ENCODE measurements at regions not wholly inside any gene's neighbourhood (a gene's known extent, or its start where the extent isn't known, plus 50 kb on each side); places are given as distances from the start of the nearest gene placed in this dataset.

GRCh38 chr9:108535526-108535925 lies 320.3 kb downstream of the ACTL7B start:
- Histone ChIP-seq H3K36me3 (ENCODE audit: control insufficient read depth, low read length) (no peaks in the 10 kb centered on the region), H4K20me1 (ENCODE audit: control insufficient read depth, insufficient read depth, low read depth, low read length) (no peaks in the 10 kb centered on the region), H3K27me3 (ENCODE audit: control insufficient read depth, low read length) (no peaks in the 10 kb centered on the region), H3K27ac (ENCODE audit: low read depth, low read length) (no peak overlapping the region), H3K4me3 (ENCODE audit: low read length) (no peak overlapping the region), H3K79me2 (ENCODE audit: control insufficient read depth, low read length) (no peaks in the 10 kb centered on the region), H3K9me3 (ENCODE audit: control insufficient read depth, insufficient read depth, low read length) (no peaks in the 10 kb centered on the region), H3K9me2 (replicated peaks; ENCODE audit: control insufficient read depth, low read length) (no peaks in the 10 kb centered on the region), H3K4me2 (ENCODE audit: low read length) (no peak overlapping the region), H3K4me1 (ENCODE audit: control insufficient read depth, low read length) (no peaks in the 10 kb centered on the region), H3F3A (ENCODE audit: control insufficient read depth, insufficient read depth) (no peaks in the 10 kb centered on the region)
- TF ChIP-seq EZH2phosphoT487 (IDR thresholded peaks at IDR 0.05; ENCODE audit: borderline replicate concordance, low read length) (no peak), CTCF (IDR thresholded peaks at IDR 0.05; ENCODE audit: low read depth, low read length, poor library complexity, severe bottlenecking) (peak; percentile 71)

GRCh38 chr9:108534741-108535140 lies 321.0 kb downstream of the ACTL7B start:
- H3F3A ChIP-seq (ENCODE audit: control insufficient read depth, insufficient read depth): no peaks in the 10 kb centered on the region
- H3K27me3 ChIP-seq (ENCODE audit: control insufficient read depth, low read length): no peaks in the 10 kb centered on the region
- TF ChIP-seq CTCF (IDR thresholded peaks at IDR 0.05; ENCODE audit: low read depth, low read length, poor library complexity, severe bottlenecking): no peak
- TF ChIP-seq EZH2phosphoT487 (IDR thresholded peaks at IDR 0.05; ENCODE audit: borderline replicate concordance, low read length): no peak
- H3K27ac ChIP-seq (ENCODE audit: low read depth, low read length): no peak overlapping the region
- H3K4me1 ChIP-seq (ENCODE audit: control insufficient read depth, low read length): no peaks in the 10 kb centered on the region
- H3K4me2 ChIP-seq (ENCODE audit: low read length): no peak overlapping the region
- no peaks in the 10 kb centered on the region for H3K79me2 ChIP-seq (ENCODE audit: control insufficient read depth, low read length)
- H3K36me3 ChIP-seq (ENCODE audit: control insufficient read depth, low read length): no peaks in the 10 kb centered on the region
- no peaks in the 10 kb centered on the region for H3K9me2 ChIP-seq (replicated peaks; ENCODE audit: control insufficient read depth, low read length)
- H3K9me3 ChIP-seq (ENCODE audit: control insufficient read depth, insufficient read depth, low read length): no peaks in the 10 kb centered on the region
- no peaks in the 10 kb centered on the region for H4K20me1 ChIP-seq (ENCODE audit: control insufficient read depth, insufficient read depth, low read depth, low read length)
- H3K4me3 ChIP-seq (ENCODE audit: low read length): no peak overlapping the region

GRCh38 chr9:108530141-108530540 lies 325.6 kb downstream of the ACTL7B start:
- no peak overlapping the region for H3K27ac ChIP-seq (ENCODE audit: low read depth, low read length)
- H3K4me2 ChIP-seq (ENCODE audit: low read length): no peak overlapping the region
- H4K20me1 ChIP-seq (ENCODE audit: control insufficient read depth, insufficient read depth, low read depth, low read length): no peaks in the 10 kb centered on the region
- H3K4me1 ChIP-seq (ENCODE audit: control insufficient read depth, low read length): no peaks in the 10 kb centered on the region
- no peaks in the 10 kb centered on the region for H3K9me3 ChIP-seq (ENCODE audit: control insufficient read depth, insufficient read depth, low read length)
- H3K9me2 ChIP-seq (replicated peaks; ENCODE audit: control insufficient read depth, low read length): no peaks in the 10 kb centered on the region
- no peaks in the 10 kb centered on the region for H3K79me2 ChIP-seq (ENCODE audit: control insufficient read depth, low read length)
- no peaks in the 10 kb centered on the region for H3K27me3 ChIP-seq (ENCODE audit: control insufficient read depth, low read length)
- TF ChIP-seq EZH2phosphoT487 (IDR thresholded peaks at IDR 0.05; ENCODE audit: borderline replicate concordance, low read length) (no peak), CTCF (IDR thresholded peaks at IDR 0.05; ENCODE audit: low read depth, low read length, poor library complexity, severe bottlenecking) (no peak)
- no peak overlapping the region for H3K4me3 ChIP-seq (ENCODE audit: low read length)
- H3F3A ChIP-seq (ENCODE audit: control insufficient read depth, insufficient read depth): no peaks in the 10 kb centered on the region
- no peaks in the 10 kb centered on the region for H3K36me3 ChIP-seq (ENCODE audit: control insufficient read depth, low read length)

- Histone ChIP-seq H4K20me1 (ENCODE audit: control insufficient read depth, insufficient read depth, low read depth, low read length) (no peaks in the 10 kb centered on the region), H3K4me3 (ENCODE audit: low read length) (no peak overlapping the region), H3K27me3 (ENCODE audit: control insufficient read depth, low read length) (no peaks in the 10 kb centered on the region), H3K4me2 (ENCODE audit: low read length) (no peak overlapping the region), H3K79me2 (ENCODE audit: control insufficient read depth, low read length) (no peaks in the 10 kb centered on the region), H3F3A (ENCODE audit: control insufficient read depth, insufficient read depth) (no peaks in the 10 kb centered on the region), H3K9me3 (ENCODE audit: control insufficient read depth, insufficient read depth, low read length) (no peaks in the 10 kb centered on the region), H3K9me2 (replicated peaks; ENCODE audit: control insufficient read depth, low read length) (no peaks in the 10 kb centered on the region), H3K4me1 (ENCODE audit: control insufficient read depth, low read length) (no peaks in the 10 kb centered on the region), H3K36me3 (ENCODE audit: control insufficient read depth, low read length) (no peaks in the 10 kb centered on the region), H3K27ac (ENCODE audit: low read depth, low read length) (no peak overlapping the region)
- TF ChIP-seq EZH2phosphoT487 (IDR thresholded peaks at IDR 0.05; ENCODE audit: borderline replicate concordance, low read length): no peak
- TF ChIP-seq CTCF (IDR thresholded peaks at IDR 0.05; ENCODE audit: low read depth, low read length, poor library complexity, severe bottlenecking): no peak
Measured at GRCh38 chr9:108528231-108528630, 327.6 kb downstream of the ACTL7B start.
